CD4-positive, alpha-beta T cell treated with Interleukin-1 beta for 1 hour (primary cell): ENCODE measurements at regions not wholly inside any gene's neighbourhood (a gene's known extent, or its start where the extent isn't known, plus 50 kb on each side); places are given as distances from the start of the nearest gene placed in this dataset.

Source experiments
- DNase-seq, 2 donors: peaks; one replicate each; pipeline ENCODE4 v3.0.0-alpha.2; 2020 to 2022

DNA sequence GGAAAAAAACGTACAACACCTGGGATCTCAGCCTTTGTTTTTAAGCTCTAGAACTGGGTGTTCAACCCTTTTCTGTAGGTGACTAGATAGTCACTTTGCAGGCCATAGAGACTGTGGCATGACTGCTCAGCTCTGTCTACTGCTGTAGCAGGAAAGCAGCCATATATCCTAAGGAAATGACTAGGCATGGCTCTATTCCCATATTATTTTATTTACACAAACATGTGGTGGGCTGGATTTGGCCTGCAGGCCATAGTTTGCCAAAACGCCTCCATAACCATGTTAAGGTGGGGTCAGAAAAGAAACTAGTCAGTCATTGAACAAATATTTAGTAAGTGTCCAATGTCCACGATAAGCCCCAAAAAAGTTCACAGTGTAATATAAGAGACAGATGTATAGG, 452.5 kb downstream of the MCTP2 start:
- no peak for DNase-seq

DNA sequence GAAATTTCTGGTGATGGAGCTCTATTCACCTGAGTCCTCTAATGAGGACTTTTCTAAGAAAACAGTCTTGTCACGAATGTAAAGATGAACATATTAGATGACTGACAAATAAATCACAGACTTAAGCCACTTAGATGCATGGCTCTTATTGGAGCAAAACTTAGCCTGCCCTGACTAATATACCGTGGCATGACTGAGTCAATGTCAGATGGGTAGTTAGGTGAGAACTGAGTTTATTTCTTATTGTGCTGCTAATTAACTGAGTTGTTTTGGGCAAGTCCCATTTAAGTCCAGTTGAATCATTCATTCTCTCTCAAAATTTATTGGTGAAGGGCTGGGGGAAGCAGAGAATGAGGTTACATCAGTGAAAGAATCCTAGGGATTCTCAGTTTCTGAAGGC, 459.8 kb downstream of the MCTP2 start:
- no peak for DNase-seq

DNA sequence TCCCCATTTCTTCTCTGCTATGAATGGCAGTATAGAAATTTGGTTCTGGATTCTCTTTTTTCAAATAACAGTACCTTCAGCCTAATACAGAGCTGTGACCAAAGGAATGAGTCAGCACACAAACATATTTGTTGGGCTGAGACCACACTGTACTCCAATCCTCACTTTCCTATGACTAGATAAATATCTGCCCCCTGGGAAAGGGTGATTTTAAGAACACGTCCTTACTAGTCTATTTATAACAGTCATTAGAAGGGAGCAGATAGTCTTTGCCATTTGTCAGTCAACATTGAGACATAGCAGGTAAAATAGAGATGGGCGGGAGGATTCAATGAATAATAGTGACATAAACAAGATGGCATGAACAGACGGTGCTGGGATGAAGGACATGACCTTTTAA, 461.3 kb downstream of the MCTP2 start:
- no peak for DNase-seq

DNA sequence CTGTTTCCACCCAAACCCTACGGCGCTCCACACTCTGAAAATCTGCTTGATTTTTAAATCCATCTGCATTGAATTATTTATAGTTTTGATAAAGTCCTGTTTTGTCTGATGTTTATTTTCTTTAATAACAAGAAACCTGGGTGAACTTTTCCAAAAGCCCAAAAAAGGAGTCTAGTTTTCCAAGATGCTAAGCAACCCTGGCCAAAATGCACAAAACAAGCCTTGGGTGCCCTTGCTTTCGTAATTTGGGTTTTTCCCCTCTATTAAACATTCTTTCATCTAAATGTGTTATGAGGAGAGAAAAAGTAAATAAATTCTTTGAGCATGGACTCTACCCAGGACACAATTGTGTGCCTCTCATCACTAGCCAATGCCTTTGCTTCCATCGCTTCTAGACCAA, 468.9 kb downstream of the MCTP2 start:
- DNase-seq: no peak

DNA sequence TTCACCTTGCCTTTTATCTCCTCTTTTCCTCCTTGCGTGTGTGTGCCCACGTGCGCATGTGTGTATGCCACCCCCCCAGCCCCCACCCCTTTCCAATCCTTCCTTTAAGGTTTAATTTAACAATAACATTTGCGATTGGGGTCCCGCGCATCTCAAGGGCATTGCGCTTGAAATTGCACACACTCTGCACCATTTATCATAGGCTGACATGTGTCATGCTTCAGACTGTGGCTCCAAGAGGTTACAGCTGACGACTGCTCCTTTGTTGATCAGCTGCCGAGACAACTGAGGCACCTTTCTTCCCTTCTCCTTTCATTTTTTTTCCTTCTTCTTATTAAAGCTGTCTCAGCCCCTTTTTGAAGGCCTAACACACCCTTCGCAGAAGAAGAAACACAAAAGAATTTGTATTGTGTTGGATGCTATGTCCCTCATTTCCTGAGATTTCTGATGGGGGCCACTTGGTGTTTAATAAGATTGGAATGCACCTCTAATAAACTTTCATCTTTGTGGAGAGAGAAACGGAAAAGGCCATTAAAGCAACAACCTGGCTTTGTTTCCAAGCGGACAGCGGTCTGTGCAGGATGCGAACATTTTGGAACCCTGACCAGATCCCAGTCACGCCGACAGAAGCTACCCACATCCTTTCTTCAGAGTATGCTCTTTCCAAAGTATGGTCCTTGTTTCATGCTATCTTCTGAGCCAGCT, 470.1 kb downstream of the MCTP2 start:
- no peak for DNase-seq

GRCh38 chr15:94703596-94703995, 472.2 kb downstream of the MCTP2 start:
- no peak for DNase-seq

- no peak for DNase-seq
Measured at GRCh38 chr15:94704421-94704820, 473.1 kb downstream of the MCTP2 start.

DNA sequence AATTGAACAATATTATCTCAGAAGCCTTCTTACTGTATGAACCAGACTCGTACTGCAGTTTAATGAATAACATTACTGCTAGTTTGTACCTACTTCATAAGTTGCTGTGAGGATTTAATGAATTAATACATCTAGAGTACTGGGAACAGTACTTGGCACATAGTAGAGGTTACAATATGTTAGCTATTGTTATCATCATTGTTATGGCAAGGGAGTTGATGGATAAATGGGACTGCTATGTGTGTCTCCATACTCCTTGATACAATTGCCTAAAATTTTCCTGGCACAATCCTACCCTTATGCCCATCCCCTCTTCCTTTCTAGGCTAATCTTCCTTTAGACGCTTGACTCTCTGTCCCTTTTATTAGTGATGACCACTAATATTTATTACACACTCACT, 473.6 kb downstream of the MCTP2 start:
- no peak for DNase-seq

GRCh38 chr15:94709319-94709718, 478.0 kb downstream of the MCTP2 start:
- no peak for DNase-seq

DNA sequence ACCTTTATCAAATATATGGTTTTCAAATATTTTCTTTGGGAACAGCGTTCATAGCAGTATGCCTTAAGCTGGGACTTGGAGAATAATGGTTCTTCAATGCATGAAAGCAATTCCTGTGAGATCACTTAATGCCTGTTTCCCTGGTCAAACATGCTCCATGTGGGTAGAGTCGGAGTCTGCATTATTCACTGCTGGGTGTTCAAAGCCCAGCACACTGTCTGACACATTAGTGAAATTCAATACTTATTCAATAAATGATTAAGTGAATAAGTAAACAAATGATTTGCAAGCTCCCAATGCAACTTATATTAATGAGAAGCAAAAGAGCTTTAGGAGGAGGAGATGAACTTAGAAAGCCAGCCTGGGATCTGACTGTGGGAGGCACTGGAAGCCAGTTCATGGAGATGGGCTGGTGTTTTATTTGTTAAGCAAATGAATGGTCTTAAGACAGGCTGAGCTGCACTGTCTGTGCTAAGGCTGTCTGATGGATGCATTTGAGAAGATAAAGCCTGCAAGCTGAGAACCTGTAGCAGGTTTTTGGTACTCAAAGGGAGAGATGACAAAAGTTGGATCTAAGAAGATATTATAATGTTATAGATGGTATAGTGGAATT, 490.8 kb downstream of the MCTP2 start:
- DNase-seq: no peak

DNA sequence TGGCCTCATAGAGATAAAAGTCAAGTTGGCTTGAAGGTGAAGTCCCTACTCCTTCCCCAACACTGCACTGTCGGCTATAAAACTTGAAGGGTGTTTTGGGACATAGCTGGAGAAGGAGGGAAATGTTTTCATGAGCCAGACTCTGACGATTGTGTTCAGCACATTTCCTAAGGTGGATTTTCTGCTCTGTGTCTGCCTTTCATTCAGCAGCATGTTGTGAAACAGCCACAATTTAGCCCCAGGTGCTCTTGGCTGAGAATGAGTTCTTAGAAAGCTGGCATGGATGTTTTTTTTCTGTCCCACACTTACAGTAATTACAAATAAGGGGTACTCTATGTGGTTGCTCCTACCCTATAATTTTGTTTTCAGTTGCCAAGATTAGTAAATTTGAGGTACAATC, 492.4 kb downstream of the MCTP2 start:
- DNase-seq: no peak

- no peak for DNase-seq
Measured at GRCh38 chr15:94731286-94731685, 499.9 kb downstream of the MCTP2 start.

- no peak for DNase-seq
Measured at GRCh38 chr15:94734460-94734859, 503.1 kb downstream of the MCTP2 start.

DNA sequence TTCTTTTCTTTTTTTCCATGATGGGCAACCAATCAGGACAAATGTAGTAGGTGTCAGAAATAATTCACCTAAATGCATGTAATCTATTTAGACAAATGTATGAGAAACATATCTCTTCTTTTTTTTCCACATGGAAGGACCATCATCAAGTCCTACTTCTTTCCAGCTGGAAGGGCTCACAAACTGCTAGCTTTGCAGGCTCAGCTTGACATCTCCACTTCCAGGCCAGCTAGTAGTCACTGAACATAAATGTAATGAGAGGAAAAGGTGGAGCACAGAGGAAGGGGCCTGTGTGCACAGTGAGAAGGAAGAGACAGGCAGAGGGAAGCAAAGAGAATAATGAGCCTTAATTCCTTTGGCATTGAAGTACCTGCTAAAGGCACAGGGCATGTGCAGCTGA, 504.9 kb downstream of the MCTP2 start:
- no peak for DNase-seq

DNA sequence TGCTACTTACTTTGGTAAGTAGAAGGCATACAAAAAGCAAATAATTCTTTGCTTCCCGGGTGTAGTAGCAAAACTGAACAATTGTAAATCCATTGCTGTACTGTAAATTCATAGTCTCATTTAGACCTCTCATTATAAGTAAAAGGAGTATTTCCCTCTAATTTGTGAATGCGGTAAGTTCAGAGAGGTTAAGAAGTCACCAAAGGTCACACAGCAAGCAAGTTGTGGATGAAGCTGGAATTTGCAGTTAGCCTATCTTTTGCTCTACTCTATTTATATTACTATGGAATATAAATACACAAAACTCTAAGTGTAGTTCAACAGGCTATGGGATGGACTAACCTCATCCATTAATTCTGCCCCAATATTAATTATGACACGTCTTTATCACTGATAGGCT, 508.3 kb downstream of the MCTP2 start:
- no peak for DNase-seq

GRCh38 chr15:94740469-94740868, 509.1 kb downstream of the MCTP2 start:
- DNase-seq: no peak

- no peak for DNase-seq
Measured at GRCh38 chr15:94743668-94744067, 512.3 kb downstream of the MCTP2 start.

- DNase-seq: no peak
Measured at GRCh38 chr15:94744080-94744793, 512.9 kb downstream of the MCTP2 start.

- no peak for DNase-seq
Measured at GRCh38 chr15:94745371-94745770, 514.0 kb downstream of the MCTP2 start.

GRCh38 chr15:94747510-94747909, 516.1 kb downstream of the MCTP2 start:
- no peak for DNase-seq

- no peak for DNase-seq
Measured at GRCh38 chr15:94749811-94750617, 518.7 kb downstream of the MCTP2 start.

DNA sequence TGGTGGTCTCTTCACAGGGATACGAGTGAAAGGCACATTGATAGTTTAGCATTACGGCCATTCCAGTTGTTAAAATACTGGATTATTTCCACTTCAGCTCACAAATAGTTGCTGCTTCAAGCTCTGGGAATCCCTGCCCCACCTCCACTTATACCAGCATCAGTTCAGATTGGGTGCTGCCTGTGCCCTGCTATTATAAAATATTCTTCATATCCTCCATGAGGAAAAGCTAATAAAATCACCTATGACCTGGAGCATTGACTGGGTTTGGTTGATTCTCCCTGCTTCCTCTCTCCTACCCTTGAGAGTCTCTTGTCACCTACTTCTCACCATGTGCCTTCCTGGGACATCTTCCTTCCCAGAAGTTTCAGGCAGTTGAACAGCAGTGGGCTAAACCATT, 529.0 kb downstream of the MCTP2 start:
- DNase-seq: no peak

DNA sequence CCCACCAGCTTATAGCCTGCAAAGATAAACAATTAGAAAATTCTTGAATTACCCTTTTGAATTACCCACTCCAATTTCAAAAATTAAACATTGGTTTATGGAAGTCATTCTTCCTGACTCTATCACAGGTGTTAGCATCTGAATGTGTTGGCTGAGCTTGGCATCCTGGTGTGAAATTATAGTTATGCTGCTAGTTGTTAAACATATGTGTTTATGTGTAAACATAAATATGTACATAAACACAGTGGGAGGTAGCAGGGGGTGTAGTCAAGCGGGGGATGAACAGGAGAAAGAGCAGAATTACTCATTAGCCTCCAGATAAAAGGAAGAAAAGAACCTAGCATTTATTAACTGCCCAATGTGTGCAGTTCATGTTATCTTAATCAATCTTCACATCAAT, 530.2 kb downstream of the MCTP2 start:
- DNase-seq: no peak

DNA sequence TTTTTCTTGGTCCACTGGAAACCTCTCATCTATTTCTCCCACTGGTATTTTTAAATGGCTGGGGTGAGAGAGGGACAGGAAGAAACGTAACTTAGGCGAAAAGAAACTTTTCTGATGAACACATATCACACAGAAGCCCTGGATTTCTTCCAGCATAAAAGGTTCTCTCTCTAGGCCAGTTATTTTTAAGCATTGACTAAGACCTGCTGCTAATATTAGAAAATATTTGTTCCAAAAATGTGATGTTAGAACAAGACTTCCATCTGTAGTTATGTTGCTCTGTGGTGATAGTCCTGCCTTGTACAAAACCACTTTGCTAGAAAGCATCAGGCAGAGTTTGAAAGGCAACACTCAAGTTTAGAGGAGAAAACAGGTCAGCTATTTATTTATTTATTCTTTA, 537.7 kb downstream of the MCTP2 start:
- DNase-seq: no peak
